ENCODE measurements at regions not wholly inside any gene's neighbourhood (a gene's known extent, or its start where the extent isn't known, plus 50 kb on each side); places are given as distances from the start of the nearest gene placed in this dataset.

GRCh38 chr7:25802473-25802872, 349.5 kb upstream of the NFE2L3 start:
- no peak overlapping the region for H3K4me2 ChIP-seq (ENCODE audit: insufficient read depth, low read length)
- ChIA-PET CTCF (no interaction called here), POLR2A (no interaction called here)
- H3K27ac ChIP-seq (ENCODE audit: insufficient read depth, low read depth, low read length), result no peak overlapping the region
- no peak overlapping the region for H2AFZ ChIP-seq (ENCODE audit: low read depth, low read length)
- no peaks in the 10 kb centered on the region for H3K36me3 ChIP-seq (ENCODE audit: control insufficient read depth in 2 of 2, extremely low read depth in 1 of 2, insufficient read depth in 2 of 2, low read length in 2 of 2)
- no peaks in the 10 kb centered on the region for H3K79me2 ChIP-seq (ENCODE audit: control insufficient read depth, insufficient read depth, low read length)
- no peak for DNase-seq (ENCODE audit: low read depth, low spot score)
- no peaks in the 10 kb centered on the region for H3K9me1 ChIP-seq (replicated peaks; ENCODE audit: control insufficient read depth, extremely low read depth, insufficient read depth, low read length)
- no TSS peak for BruUV-seq (replicated peaks)
- TF ChIP-seq GATA2 (IDR thresholded peaks at IDR 0.05; ENCODE audit: insufficient read depth, insufficient read length, low read depth, low read length) (no peak), JUN (IDR thresholded peaks at IDR 0.05; ENCODE audit: borderline replicate concordance, insufficient read depth, insufficient read length, low read depth) (no peak), EZH2 (IDR thresholded peaks at IDR 0.05; ENCODE audit: borderline replicate concordance, low read depth, low read length, severe bottlenecking) (no peak), POLR2AphosphoS5 (IDR thresholded peaks at IDR 0.05; ENCODE audit: insufficient read depth, low read depth, low read length) (no peak)
- TF ChIP-seq, protein P1, sequence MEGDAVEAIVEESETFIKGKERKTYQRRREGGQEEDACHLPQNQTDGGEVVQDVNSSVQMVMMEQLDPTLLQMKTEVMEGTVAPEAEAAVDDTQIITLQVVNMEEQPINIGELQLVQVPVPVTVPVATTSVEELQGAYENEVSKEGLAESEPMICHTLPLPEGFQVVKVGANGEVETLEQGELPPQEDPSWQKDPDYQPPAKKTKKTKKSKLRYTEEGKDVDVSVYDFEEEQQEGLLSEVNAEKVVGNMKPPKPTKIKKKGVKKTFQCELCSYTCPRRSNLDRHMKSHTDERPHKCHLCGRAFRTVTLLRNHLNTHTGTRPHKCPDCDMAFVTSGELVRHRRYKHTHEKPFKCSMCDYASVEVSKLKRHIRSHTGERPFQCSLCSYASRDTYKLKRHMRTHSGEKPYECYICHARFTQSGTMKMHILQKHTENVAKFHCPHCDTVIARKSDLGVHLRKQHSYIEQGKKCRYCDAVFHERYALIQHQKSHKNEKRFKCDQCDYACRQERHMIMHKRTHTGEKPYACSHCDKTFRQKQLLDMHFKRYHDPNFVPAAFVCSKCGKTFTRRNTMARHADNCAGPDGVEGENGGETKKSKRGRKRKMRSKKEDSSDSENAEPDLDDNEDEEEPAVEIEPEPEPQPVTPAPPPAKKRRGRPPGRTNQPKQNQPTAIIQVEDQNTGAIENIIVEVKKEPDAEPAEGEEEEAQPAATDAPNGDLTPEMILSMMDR (IDR thresholded peaks at IDR 0.05; ENCODE audit: extremely low read depth in 1 of 2, insufficient read depth in 1 of 2, low read depth in 1 of 2, low read length in 2 of 2), result no peak
- H3K9me3 ChIP-seq (replicated peaks; ENCODE audit: control insufficient read depth, insufficient read depth, low read length), result no peaks in the 10 kb centered on the region
- peaks cover 3 to 6% of the 10 kb centered on the region in 2 experiments for H3K27me3 ChIP-seq (ENCODE audit: control insufficient read depth in 2 of 2, insufficient read depth in 2 of 2, low read length in 2 of 2)
- H3K9ac ChIP-seq (replicated peaks; ENCODE audit: extremely low read depth, insufficient read depth, low read length), result no peak overlapping the region
- no peaks in the 10 kb centered on the region for H4K20me1 ChIP-seq (replicated peaks; ENCODE audit: control insufficient read depth, extremely low read depth, insufficient read depth, low read length)
- no peak for FAIRE-seq
- intact Hi-C loops (cut with micrococcal nuclease), result no loop called here
- H3K4me1 ChIP-seq (ENCODE audit: control insufficient read depth, extremely low read depth, insufficient read depth, low read length), result no peaks in the 10 kb centered on the region
- no peak overlapping the region for H3K4me3 ChIP-seq (replicated peaks in 1 of 3; ENCODE audit: insufficient read depth in 1 of 3, low read depth in 1 of 3, low read length in 3 of 3)
- dilution Hi-C loops (cut with MboI; ENCODE audit: extremely low pct_ligation_motif_present, low sequenced_read_pairs), result no loop called here
